Transverse colon (tissue), 4 donors: ENCODE measurements at regions not wholly inside any gene's neighbourhood (a gene's known extent, or its start where the extent isn't known, plus 50 kb on each side); places are given as distances from the start of the nearest gene placed in this dataset.

Experiments used
- CTCF ChIP-seq, 5 experiments: fragments of 200-600 bp in 3 of 5; fragments of 450-650 bp in 2 of 5; sonication (generic) in 3 of 5; IDR thresholded peaks; 1 replicate in 2 of 5; 2 replicates in 3 of 5; pipeline ENCODE4 v1.5.1; 2016 to 2017; ENCODE audit warnings: antibody characterized with exemption in 5 of 5, inconsistent platforms in 3 of 5, mild to moderate bottlenecking in 2 of 5, moderate library complexity in 1 of 5
- POLR2A ChIP-seq: fragments of 450-650 bp; IDR thresholded peaks from one replicate; pipeline ENCODE4 v1.6.1; 2016; ENCODE audit warnings: antibody characterized with exemption, mild to moderate bottlenecking, moderate library complexity
- POLR2AphosphoS5 ChIP-seq, 3 donors: sonication (generic); formaldehyde crosslinking; IDR thresholded peaks; one replicate each; pipeline ENCODE4 v1.6.1; 2016; ENCODE audit warnings: antibody characterized with exemption in 3 of 3

- no peak for TF ChIP-seq CTCF (IDR thresholded peaks at IDR 0.05)
- no peak for TF ChIP-seq POLR2A
- no peak for TF ChIP-seq POLR2AphosphoS5 (IDR thresholded peaks at IDR 0.05)
These were observed 134.5 kb downstream of the MTX3 start for GRCh38 chr5:79856456-79857055.
